D721Med (cell line): ENCODE measurements at regions not wholly inside any gene's neighbourhood (a gene's known extent, or its start where the extent isn't known, plus 50 kb on each side); places are given as distances from the start of the nearest gene placed in this dataset.

Source experiments
- DNase-seq: peaks from one replicate; pipeline ENCODE4 v3.0.0; 2011; ENCODE audit warnings: low spot score; ENCODE audit not compliant: insufficient read length
- FAIRE-seq: peaks from 2 replicates; lab custom pipeline; 2011; peaks lifted over from hg19 to GRCh38; lab: Jason Lieb, UNC
- CTCF ChIP-seq: IDR thresholded peaks from 2 replicates; pipeline ENCODE4 v1.5.1; 2012; ENCODE audit warnings: mild to moderate bottlenecking, control low read depth; ENCODE audit not compliant: insufficient read depth; ENCODE audit errors: missing control alignments

DNA sequence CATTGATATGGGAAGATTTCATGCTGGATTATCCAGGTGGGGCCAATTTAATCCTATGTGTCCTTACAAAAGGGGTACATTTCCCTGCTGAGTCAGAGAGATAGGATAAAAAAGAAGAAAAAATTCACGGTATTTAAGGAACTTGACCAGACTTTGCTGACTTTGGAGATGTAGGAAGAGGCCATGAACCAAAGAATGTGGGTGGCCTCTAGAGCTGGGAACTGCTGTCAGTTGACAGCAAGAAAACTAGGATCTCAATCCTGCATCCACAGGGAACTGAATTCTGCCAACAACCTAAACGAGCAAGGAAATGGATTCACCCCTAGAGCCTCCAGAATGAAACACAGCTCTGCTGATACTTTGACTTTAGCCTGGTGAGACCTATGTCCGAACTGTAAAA lies 148.1 kb upstream of the SLC24A5 start:
- no peak for DNase-seq
- TF ChIP-seq CTCF, result no peak
- FAIRE-seq, result no peak

GRCh38 chr15:47974724-47975123 lies 146.1 kb upstream of the SLC24A5 start:
- FAIRE-seq (no peak), DNase-seq (no peak)
- no peak for TF ChIP-seq CTCF

GRCh38 chr15:47975427-47975826 lies 145.4 kb upstream of the SLC24A5 start:
- DNase-seq (no peak), FAIRE-seq (no peak)
- TF ChIP-seq CTCF, result no peak

- TF ChIP-seq CTCF, result peak; percentile 14
- no peak for FAIRE-seq
- DNase-seq, result no peak
Measured at GRCh38 chr15:47983533-47983932, 137.3 kb upstream of the SLC24A5 start.

- DNase-seq (no peak), FAIRE-seq (no peak)
- no peak for TF ChIP-seq CTCF
Measured at GRCh38 chr15:47985568-47985967, 135.2 kb upstream of the SLC24A5 start.

GRCh38 chr15:47987461-47987860 lies 133.3 kb upstream of the SLC24A5 start:
- FAIRE-seq, result no peak
- no peak for TF ChIP-seq CTCF

DNA sequence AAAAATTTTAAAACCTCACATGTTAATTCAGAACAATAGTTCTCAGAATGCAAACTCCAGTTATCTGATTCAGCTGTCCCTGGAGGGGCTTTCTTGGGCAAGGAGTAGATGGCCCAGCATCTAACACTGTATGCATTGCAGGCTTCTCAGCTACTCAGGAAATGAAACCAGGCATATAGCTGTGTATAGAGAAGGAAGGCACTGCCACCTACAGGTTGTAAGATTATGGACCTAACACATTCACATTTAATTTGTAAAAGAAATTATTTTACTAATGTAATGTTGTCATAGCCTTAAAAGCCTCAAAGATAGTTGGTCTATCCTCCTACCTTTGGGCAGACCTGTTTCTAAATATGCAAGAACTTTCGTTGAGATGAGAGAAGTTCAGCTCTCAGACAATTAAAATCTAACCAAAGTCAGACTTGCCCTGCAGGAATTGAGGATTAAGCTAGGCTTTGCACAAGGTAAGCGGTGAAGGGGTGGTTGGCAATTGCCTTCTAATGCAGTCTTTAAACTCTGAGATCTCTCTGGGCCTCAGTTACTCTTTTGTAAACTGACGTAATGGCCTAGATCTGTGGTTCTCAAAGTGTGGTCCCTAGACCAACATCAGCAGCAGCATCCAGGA lies 132.8 kb upstream of the SLC24A5 start:
- DNase-seq (peak; percentile 18), FAIRE-seq (no peak)
- peak; percentile 80 for TF ChIP-seq CTCF

More at GRCh38 chr15:47987461-47987860, 133.3 kb upstream of the SLC24A5 start:
- DNase-seq, result no peak
